Esophagus squamous epithelium (tissue), 4 donors: ENCODE measurements at regions not wholly inside any gene's neighbourhood (a gene's known extent, or its start where the extent isn't known, plus 50 kb on each side); places are given as distances from the start of the nearest gene placed in this dataset.

Experiments used
- POLR2A ChIP-seq, 4 donors: fragments of 450-650 bp; IDR thresholded peaks; one replicate each; pipeline ENCODE4 v1.6.1; 2017; ENCODE audit warnings: antibody characterized with exemption in 4 of 4, mild to moderate bottlenecking in 4 of 4, moderate library complexity in 3 of 4
- TF ChIP-seq, protein P1 (sequence below), 6 experiments: fragments of 450-650 bp in 4 of 6; fragments of 200-600 bp in 2 of 6; sonication (generic) in 2 of 6; IDR thresholded peaks; one replicate each; pipeline ENCODE4 v1.5.1; 2016 to 2019; ENCODE audit warnings: antibody characterized with exemption in 6 of 6, mild to moderate bottlenecking in 4 of 6, moderate library complexity in 4 of 6

GRCh38 chr6:67200626-67201403, 1434.3 kb upstream of the ADGRB3 start:
- TF ChIP-seq, protein P1, sequence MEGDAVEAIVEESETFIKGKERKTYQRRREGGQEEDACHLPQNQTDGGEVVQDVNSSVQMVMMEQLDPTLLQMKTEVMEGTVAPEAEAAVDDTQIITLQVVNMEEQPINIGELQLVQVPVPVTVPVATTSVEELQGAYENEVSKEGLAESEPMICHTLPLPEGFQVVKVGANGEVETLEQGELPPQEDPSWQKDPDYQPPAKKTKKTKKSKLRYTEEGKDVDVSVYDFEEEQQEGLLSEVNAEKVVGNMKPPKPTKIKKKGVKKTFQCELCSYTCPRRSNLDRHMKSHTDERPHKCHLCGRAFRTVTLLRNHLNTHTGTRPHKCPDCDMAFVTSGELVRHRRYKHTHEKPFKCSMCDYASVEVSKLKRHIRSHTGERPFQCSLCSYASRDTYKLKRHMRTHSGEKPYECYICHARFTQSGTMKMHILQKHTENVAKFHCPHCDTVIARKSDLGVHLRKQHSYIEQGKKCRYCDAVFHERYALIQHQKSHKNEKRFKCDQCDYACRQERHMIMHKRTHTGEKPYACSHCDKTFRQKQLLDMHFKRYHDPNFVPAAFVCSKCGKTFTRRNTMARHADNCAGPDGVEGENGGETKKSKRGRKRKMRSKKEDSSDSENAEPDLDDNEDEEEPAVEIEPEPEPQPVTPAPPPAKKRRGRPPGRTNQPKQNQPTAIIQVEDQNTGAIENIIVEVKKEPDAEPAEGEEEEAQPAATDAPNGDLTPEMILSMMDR (IDR thresholded peaks at IDR 0.05), result no peak
- TF ChIP-seq POLR2A (IDR thresholded peaks at IDR 0.05), result no peak
